Neural cell (in vitro differentiated cells): ENCODE measurements at regions not wholly inside any gene's neighbourhood (a gene's known extent, or its start where the extent isn't known, plus 50 kb on each side); places are given as distances from the start of the nearest gene placed in this dataset.
"Not testable (repeated sequence)": the region's sequence is repeated elsewhere in the genome, so short reads cannot be mapped to it uniquely, and the experiment has no call there.

Experiments
- EZH2 ChIP-seq: fragments of 200-600, 300-800 bp; shearing (Covaris generic), sonication (generic); IDR thresholded peaks from 2 replicates; pipeline ENCODE4 v1.6.1; 2014; ENCODE audit warnings: antibody characterized with exemption, low read length, borderline replicate concordance, mild to moderate bottlenecking; ENCODE audit not compliant: insufficient read depth, poor library complexity, severe bottlenecking
- RAD21 ChIP-seq: fragments of 450-650 bp; conservative IDR thresholded peaks from 2 replicates; pipeline ENCODE4 v1.6.1; 2014; ENCODE audit warnings: antibody characterized with exemption, mild to moderate bottlenecking, moderate library complexity
- TAF1 ChIP-seq: IDR thresholded peaks from 2 replicates; pipeline ENCODE4 v1.6.1; 2012; ENCODE audit warnings: low read depth
- TF ChIP-seq, protein P1 (sequence below): fragments of 450-650 bp; IDR thresholded peaks from 2 replicates; pipeline ENCODE4 v1.5.1; 2014; ENCODE audit warnings: antibody characterized with exemption, mild to moderate bottlenecking, moderate library complexity; ENCODE audit not compliant: poor library complexity, severe bottlenecking

DNA sequence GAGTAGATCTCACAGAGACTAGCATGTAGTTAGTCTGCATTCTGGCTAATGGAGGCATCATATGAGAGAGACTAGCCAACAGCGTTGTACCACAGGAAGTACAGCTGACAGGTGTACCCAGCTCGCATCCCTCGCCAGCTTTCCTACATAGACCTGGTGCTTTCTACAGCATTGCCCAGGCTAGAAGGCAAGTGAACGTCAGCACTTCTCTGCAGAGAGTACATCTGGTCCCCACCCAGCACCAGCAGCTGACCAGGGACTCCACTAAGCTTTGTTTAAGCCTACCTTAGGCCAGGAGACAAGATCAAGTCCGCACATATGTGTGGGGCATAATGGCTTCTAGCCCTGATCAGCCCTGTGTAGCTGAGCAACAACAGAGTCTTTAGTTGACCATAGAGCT, 1692.9 kb downstream of the SPATA31A7 start:
- TF ChIP-seq TAF1, EZH2, RAD21: not testable (repeated sequence)
- TF ChIP-seq, protein P1, sequence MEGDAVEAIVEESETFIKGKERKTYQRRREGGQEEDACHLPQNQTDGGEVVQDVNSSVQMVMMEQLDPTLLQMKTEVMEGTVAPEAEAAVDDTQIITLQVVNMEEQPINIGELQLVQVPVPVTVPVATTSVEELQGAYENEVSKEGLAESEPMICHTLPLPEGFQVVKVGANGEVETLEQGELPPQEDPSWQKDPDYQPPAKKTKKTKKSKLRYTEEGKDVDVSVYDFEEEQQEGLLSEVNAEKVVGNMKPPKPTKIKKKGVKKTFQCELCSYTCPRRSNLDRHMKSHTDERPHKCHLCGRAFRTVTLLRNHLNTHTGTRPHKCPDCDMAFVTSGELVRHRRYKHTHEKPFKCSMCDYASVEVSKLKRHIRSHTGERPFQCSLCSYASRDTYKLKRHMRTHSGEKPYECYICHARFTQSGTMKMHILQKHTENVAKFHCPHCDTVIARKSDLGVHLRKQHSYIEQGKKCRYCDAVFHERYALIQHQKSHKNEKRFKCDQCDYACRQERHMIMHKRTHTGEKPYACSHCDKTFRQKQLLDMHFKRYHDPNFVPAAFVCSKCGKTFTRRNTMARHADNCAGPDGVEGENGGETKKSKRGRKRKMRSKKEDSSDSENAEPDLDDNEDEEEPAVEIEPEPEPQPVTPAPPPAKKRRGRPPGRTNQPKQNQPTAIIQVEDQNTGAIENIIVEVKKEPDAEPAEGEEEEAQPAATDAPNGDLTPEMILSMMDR: not testable (repeated sequence)
